HS-27A (cell line): ENCODE measurements at regions not wholly inside any gene's neighbourhood (a gene's known extent, or its start where the extent isn't known, plus 50 kb on each side); places are given as distances from the start of the nearest gene placed in this dataset.
"Not testable (repeated sequence)": the region's sequence is repeated elsewhere in the genome, so short reads cannot be mapped to it uniquely, and the experiment has no call there.

Source experiments
- DNase-seq: peaks from one replicate; pipeline ENCODE4 v3.0.0-alpha.2; 2012; ENCODE audit warnings: low read depth, missing footprints

DNA sequence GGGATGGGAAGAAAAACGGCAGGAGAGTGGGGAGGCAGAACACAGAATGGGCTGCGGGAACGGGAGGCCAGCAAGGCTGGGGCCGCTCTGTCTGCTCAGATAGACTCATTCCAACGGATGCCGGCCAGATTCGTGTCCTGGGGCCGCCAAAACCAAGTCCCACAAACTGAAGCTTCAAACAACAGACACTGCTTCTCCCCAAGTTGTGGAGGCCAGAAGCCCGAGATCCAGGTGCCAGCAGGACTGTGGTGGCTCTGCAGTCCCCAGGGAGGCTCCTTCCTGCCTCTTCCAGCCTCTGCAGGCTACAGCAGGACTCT is 100.6 kb downstream of the ADRA2C start:
- DNase-seq, result no peak

DNA sequence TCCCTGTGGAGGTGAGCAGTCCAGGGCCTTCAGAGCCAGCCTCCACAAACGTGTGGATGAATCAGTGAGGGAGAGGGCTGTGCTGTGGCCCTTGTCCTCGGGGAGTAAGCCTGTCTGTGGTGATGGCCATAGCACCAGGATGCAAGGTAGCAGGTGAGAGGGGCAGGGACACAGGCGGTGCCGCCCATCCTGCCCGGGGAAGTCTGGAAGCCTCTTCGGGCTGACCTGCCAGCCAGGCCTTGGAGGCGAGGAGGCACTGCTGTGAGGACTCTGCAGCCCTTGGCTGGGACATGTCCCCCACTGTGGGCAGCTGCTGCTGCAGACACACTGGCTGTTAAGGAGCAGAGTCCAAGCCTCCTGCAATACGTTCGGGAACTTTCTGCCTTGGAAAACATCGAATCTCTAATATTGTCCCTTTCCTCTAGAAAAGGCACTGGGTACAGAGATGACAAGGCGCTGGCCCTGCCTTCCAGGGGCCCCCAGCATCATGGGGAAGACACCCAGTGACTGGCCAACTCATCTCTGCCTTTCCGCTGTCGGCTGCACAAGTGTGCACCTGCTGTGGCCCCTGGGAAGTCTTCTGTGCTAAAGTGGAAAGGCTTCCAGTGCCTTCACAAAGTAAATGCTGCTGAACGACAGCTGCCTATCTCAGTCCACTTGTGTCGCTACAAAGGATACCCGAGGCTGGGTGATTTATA is 101.4 kb downstream of the ADRA2C start:
- DNase-seq, result no peak

DNA sequence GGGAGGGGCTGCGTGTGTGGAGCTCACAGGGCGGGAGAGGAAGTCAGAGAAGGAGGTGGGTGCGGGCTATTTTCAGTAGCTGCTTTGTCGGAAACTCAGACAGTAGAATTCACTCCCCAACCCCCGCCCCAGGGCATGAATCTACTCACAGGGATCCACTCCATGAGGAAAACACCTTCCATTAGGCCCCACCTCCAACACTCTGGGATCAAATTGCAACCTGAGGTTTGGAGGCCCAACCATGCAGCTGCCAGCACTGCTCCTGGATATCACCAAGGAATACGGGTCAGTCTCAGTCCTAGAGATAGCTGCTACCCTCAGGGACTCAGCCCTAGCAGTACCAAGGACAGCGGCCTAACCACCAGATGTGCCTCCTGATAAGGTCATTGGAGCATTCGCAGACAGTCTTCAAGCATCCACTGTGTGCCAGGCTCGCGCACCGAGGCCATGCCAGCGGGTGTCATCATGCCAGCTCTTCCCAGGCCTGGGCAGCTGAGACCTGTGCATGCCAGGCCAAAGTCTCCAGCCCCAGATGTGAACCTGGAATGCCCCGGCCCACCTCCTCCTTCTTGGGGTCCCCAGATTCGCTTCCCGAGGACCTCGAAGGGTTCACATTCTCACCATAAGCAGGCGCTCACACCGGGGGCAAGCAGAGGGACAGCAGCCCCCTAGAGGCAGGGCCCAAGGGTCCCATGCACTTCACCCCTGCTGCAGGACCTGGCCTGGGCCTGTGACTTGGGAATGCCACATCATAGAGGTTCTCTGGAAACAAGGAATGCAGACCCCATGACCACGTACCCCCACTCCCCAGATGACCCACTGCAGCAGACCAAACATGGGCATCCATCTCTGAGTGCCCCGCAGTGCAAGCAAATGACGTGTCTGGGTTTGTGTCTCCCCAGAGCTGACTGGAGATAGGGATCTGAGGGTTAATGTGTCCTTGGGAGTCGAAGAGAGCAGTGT is 102.3 kb downstream of the ADRA2C start:
- DNase-seq, result no peak

DNA sequence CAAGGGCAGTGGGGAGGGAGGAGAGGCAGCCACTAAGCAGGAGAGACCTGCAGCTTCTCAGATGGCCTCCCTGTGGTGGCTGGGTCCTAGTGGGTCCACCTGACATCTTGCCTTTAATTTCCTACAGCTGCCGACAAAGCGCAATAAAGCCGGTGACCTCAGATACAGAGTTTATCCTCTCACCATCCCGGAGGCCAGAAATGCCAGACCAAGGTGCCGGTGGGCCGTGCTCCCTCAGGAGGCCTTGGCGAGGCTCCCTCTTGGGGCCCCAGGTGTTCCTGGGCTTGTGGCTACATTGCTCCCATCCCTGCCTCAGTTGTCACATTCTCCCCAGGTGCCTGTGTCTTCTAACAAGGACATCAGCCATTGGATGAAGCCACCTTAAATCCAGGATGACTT is 103.0 kb downstream of the ADRA2C start:
- no peak for DNase-seq

DNA sequence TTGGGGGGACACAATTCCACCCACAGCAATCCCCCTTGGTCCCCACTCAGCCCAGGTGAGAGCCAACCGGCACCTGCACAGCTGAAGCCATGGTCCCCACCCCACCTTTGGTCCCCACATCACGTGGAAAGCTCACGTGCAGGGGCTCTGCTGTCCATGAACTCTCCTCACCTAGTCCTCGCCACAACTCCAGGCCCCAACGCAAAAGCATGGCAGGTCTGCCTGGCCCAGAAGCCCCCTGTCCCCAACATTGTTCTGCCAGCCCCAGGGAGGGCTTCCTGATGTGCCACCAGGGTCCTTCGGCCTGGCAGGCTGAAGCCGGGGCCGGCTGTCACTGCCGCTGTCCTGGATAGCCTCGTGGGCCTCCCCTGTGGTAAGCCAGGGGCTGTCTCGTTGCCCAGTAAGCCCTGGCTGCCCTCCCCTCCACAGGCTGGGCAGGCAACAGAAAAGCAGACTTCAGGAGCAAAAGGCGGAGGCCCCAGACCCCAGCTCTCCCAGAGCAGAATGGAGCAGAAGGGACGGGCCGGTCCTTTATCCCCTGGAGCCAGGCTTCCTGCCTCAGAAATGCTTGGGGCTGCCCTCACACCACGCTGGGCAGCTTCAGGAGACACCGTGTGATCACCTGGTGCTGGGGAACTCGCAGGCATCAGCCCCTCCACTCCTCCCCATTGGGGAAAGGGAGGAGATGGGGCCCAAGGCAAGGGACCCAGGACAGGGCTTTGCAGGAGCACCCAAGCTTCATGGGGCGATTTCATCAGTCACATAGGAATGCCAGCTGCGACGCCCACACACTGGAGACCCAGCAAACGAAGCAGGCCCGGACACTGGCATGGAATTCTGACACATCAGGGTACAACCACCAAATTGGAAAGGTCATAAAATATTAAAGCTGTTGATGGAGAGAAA is 103.7 kb downstream of the ADRA2C start:
- no peak for DNase-seq

DNA sequence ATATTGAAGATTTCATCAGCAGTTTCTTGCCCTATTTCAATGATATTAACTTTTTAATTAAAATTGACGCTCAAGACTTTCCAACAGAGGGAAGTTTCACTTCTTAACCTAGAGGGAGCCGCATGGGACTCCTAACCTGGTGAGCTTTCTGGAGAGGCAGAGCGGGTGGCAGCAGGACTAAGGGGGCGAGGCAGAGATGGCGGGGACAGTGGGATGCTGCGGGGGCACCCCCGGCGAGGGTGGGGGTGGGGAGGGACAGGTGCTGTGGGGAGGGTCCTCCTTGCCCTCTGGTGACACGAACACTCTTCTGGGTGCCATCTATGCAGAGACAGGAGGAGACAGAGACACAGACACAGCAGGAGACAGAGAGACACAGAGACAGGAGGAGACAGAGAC is 104.4 kb downstream of the ADRA2C start:
- no peak for DNase-seq

DNA sequence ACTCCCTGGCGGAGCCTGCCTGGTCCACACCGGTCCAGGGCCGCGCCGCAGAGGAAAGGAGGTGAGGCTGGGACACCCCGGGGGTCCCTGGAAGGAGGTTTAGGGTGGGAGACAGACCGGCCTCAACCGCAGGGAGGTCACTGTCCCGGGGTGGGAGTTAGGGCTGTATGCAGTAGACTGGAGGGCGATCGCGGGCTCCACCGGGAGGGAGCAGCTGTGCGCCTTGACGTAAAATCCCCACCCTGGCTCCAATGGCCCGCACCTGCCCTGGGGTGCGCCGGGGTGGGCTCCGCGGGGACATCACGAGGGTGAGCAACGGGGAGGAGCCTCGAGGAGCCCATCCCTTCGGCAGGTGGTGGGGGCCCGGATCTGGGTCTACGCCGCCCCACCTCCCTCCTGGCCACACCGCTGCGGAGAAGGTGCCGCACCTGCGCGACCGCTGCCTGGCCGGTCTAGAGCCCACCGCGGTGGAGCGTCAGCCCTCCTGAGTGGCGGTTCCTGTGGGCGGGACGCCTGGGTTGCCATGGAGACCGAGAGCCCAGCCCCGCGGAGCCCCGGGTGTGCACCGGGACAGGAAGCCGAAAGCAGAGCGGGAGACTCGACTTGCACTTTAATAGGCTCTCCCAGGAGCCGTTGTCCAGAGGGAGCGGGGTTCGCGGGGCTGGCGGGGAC is 105.1 kb downstream of the ADRA2C start:
- DNase-seq, result no peak

DNA sequence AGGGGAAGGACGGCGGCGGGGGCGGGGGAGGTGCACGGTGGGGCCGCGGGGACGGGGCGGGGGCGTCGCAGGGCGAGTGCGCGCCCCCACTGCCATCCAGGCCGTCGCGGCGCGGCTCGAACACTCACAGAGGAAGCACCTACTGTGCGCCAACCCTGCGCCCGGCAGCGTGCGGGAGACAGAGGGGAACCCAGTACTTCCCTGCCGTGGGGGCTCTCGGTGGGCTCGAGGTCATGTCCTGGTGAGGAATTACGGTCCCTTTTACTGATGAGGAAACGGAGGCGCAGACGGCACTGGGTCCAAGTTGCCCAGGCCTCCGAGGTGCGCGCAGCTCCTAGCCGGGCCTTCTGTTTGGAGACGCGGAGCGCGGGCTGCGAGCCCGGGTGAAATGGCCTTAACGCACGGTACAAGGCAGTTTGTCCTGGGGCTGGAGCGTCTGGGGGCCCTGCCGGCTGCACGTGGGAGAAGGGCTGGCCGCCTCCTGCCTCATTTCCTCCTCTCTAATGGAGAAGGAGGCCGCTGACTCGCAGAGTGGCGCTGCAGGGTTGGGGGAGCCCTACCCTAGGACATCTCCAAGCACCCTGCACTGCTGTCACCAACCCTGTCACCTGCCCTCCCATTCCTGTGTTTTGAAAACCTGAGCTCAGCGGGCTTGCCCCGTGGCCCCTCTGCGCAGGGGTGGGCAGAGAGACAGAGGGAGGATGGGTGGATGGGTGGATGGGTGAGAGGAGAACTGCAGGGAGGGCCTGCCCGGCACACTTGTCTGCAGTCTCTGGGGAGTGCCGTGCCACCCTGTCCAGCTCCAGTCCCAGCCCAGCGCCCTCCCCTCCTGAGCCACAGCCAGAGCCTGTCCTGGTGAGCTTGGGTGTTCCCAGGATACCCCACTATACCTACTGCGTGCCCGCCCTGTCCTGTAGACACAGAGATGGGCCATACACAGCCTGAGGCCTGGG is 106.0 kb downstream of the ADRA2C start:
- DNase-seq, result no peak

DNA sequence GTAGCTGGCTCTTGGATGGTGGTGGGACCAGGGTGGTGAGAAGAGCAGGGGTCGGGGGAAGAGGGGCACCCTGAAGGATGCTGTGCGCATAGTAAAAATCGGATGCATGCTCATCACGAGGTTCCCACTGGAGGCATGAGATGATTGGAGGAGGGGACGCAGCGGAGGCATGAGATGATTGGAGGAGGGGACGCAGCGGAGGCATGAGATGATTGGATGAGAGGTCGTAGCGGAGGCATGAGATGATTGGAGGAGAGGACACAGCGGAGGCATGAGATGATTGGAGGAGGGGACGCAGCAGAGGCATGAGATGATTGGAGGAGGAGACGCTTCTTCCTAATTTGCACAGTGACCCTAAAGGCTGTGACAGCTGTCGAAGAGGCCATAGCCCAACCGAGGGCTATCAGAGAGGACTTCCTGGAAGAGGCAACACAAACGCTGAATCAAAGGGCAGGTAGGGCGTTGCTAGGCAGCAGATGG is 106.7 kb downstream of the ADRA2C start:
- no peak for DNase-seq

DNA sequence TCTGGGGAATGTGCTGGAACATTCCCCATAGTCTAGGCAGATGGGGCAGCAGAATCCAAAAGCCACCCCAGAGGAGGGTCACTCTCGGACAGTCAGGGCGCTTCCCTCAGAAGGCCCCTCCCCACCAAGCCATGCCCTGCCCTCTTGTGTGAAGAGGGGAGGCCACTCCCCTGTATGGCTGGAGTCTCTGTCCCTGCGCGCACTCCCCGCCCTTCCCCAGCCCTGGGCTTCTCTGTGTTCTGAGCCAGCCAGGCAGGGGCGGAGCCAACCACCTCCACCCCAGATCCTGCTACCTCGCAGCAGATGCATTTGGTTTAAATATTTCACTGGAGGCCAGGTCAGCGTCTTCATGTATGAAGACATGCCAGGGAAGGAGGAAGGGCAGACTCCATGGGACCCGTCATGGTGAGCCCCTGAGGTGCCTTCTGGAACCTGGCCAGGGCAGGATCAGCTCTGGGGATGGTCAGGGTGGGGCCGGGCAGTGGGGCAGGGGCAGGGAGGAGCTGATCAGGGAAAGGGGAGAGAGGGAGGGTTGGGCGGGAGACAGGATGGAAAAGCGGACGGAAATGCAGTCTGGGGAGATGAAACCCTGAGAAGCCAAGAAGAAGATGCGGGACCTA is 107.3 kb downstream of the ADRA2C start:
- DNase-seq, result no peak

DNA sequence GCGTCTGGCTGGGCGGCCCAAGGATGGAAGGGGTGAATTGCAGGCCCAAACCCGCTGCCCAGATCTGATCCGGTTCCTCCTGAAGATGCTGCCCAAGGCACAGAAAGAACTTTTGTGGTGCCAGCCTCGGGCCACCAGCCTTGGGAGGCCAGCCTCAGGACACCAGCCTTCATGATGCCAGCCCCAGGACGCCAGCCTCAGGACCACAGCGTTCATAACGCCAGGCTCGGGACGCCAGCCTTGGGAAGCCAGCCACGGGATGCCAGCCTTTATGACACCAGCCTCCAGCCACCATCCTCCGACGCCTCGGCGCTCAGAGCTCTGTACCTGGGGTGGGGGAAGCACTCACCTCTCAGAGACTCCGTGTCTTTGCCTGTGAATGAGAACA is 107.8 kb downstream of the ADRA2C start:
- no peak for DNase-seq

DNA sequence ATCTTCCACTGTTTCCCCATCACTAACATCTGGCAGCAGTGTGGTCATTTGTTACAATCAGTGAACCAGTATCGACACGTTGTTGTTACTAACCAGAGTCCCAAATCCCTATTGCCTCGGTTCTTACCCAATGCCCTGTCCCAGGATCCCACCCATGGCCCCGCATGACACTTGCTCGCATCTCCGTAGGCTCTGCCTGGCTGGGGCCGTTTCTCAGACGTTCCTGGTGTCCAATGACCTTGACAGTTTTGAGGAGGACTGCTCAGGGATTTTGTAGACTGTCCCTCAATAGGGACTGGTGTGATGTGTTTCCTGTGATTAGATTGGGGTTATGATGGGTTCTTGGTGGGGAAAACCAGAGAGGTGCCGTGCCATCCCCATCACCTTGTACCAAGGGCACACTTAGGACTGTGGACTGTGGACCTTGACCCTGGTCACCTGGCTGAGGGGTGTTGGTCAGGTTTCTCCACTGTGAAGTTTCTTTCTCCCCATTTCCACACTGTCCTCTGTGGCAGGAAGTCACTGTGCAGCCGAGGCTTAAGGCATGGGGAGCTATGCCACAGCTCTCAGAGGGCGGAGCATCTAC is 108.4 kb downstream of the ADRA2C start:
- DNase-seq, result no peak

DNA sequence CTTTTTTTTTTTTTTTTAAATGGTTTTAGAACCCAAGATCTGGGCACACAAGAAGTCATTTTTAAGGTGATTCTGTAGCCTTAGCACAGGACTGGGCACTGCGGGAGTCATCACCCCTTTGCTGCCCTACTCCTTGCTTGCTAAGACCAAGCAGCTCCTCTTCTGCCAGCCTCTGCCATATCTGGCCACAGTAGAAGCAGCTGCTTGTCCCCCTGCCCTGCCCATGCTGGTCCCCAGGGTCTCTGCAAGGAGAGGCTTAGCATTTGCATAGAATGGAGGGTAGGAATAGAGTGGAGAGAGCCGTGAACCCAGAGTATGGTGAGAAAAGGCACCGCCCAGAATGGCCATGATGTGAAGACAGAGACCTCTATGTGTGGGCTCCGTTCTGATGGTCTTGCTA is 109.3 kb downstream of the ADRA2C start:
- DNase-seq, result no peak

DNA sequence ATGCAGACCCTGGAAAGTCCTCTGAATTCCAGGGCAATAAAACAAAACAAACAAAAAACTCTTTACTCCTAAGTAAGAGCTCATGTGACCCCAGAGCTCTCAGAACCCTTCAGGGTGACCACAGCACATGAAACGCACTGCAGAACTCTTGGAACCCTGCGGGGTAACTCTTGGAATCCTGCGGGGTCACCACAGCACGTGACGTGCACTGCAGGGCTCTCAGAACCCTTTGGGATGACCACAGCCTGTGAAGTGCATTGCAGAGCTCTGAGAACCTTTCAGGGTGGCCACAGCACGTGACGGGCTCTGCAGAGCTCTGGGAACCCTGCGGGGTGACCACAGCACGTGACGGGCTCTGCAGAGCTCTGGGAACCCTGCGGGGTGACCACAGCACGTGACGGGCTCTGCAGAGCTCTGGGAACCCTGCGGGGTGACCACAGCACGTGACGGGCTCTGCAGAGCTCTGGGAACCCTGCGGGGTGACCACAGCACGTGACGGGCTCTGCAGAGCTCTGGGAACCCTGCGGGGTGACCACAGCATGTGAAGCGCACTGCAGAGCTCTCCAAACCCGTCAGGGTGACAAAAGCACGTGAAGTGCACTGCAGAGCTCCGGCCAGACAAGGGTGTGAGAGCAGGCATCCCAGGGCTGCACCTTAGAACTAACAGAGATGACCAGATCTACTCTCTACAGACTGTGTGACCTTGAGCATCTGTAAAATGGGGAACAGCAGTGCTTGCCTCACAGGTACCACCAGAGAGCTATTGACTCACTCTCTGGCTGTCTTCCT is 110.1 kb downstream of the ADRA2C start:
- not testable (repeated sequence) for DNase-seq

DNA sequence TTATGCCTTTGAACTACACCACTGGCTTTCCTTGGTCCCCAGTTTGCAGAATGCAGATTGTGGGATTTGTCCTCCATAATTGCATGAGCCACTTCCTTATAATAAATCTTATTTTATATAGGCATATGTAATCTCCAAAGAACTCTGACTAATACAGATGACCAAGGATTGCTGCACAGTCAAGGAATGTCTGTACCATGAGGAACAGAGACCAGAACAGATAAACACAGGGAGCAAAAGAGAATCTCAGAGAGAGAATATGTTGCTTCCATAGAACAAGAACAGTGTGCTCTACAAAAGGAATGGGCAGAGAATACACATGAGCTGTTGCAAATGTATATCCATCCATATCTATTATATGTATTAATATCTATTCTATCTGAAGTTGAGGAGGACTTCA is 111.1 kb downstream of the ADRA2C start:
- no peak for DNase-seq

DNA sequence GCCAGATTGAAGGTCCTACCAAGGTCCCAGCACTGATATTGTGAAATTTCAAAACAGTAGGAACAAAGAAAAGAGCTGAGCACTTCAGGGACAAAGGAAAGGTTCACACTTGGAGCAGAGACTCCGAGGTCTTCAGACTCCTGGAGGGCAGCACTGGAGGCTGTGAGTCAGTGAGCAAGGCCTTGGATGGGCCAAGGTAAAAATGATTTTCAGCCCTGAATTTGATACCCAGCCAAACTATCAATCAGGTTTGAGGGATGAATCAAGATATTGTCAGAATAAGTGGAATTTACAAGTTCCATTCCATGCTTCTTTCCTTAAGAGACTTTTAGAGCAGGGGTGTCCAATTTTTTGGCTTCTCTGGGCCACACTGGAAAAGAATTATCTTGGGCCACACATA is 111.7 kb downstream of the ADRA2C start:
- no peak for DNase-seq

DNA sequence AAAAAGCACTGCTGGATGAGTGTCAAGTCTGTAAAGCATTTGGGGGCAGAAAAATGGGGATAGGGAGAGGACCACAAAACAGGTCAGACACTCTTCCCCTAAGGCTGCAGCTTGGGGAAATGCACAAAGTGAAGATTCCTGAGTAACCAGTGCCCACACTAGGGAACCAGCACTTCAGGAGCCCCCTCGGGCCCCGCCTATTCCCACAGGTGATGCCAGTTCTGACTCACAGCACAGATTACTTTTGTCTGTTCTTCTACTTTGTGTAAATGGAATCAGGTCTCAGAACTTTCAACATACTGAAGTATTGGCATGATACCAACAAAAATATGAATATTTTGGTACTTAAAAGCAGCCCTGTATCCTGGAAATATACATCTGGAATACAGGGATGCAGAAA is 112.5 kb downstream of the ADRA2C start:
- no peak for DNase-seq

DNA sequence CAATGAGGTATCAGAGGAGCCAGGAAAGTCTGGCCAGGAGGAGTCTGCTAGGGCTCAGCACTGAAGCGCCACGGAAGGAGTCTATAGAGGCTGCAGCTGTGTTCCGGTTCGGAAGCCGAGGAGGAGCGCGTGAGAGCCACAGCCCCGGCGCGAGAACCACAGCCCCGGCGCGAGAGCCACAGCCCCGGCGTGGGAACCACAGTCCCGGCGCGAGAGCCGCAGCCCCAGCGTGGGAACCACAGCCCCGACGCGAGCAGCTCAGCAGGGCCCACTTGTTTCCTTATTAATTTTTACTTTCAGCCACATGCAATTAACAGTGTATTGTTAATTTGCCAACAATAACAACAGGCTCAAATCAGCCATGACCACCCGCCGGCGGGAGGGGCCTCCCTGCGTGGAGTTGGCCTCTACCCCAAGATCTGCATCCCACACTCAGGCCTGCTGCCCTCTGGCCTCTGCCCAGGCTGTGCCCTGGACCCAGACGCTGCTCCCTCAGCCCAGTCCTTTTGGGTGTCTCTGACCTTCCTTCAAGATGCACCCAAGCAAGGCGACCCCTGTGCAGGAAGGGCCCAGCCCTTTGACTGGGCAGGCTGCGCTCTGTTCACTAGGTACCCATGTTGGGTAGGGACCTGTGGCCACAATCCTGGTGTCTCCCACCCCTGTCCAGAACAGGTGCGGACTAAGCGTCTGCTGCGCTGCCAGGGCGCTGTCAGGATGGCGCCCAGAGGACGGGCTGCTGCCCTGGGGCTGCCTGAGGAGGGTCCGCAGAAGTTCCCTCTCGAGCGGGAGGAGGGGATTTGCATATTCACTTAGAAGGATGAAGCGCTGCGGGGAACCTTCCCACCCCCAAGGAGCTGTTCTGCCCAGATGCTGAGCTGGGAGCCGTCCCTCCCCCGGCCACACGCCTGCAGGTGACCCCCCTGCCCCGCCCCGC is 113.8 kb downstream of the ADRA2C start:
- no peak for DNase-seq
